GM12873 (cell line): ENCODE measurements at regions not wholly inside any gene's neighbourhood (a gene's known extent, or its start where the extent isn't known, plus 50 kb on each side); places are given as distances from the start of the nearest gene placed in this dataset.

Experiments used
- TF ChIP-seq, protein P1 (sequence below): IDR thresholded peaks from 2 replicates; pipeline ENCODE4 v1.5.1; 2012; ENCODE audit warnings: low read depth, mild to moderate bottlenecking, moderate library complexity, low read length, control low read depth; ENCODE audit not compliant: insufficient read depth; ENCODE audit errors: missing control alignments

GRCh38 chr17:71926746-71927398, 193.9 kb upstream of the SOX9 start:
- TF ChIP-seq, protein P1, sequence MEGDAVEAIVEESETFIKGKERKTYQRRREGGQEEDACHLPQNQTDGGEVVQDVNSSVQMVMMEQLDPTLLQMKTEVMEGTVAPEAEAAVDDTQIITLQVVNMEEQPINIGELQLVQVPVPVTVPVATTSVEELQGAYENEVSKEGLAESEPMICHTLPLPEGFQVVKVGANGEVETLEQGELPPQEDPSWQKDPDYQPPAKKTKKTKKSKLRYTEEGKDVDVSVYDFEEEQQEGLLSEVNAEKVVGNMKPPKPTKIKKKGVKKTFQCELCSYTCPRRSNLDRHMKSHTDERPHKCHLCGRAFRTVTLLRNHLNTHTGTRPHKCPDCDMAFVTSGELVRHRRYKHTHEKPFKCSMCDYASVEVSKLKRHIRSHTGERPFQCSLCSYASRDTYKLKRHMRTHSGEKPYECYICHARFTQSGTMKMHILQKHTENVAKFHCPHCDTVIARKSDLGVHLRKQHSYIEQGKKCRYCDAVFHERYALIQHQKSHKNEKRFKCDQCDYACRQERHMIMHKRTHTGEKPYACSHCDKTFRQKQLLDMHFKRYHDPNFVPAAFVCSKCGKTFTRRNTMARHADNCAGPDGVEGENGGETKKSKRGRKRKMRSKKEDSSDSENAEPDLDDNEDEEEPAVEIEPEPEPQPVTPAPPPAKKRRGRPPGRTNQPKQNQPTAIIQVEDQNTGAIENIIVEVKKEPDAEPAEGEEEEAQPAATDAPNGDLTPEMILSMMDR: no peak

GRCh38 chr17:71933306-71933705, 187.5 kb upstream of the SOX9 start:
- TF ChIP-seq, protein P1: no peak

GRCh38 chr17:71934520-71934919, 186.3 kb upstream of the SOX9 start:
- TF ChIP-seq, protein P1: no peak

DNA sequence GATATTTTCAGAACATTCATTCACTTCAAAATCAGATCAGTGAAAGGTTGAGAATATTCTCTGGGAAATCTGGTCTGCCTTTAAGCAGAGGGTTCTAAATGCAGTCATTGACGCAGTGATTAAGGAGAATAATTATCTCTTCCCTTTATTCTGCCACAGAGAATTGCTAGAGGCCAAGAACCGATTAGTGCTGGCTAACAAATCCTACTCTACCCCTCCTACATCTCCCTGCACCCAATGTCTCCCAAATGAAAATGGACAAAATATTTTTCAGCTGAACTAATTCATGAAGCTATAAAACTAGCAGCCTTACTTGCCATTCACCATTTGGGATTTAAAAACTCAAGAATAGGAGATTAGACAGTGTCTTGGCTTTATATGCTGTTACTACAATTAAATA, 185.5 kb upstream of the SOX9 start:
- TF ChIP-seq, protein P1: no peak

DNA sequence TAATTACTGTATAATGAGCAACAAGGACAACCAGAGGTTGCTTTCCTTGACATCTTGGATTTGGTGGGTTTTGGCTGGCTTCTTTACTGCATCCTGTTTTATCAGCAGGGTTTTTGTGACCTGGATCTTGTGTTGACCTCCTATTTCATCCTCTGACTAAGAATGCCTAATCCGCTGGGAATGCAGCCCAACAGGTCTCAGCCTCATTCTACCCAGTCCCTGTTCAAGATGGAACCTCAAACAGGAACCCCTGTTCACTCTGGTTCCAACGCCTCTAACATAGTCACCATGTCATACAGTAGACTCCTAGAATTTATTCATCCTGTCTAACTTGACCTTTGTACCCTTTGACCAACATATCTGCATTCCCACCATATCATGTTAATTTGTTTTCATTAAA, 183.8 kb upstream of the SOX9 start:
- TF ChIP-seq, protein P1: no peak

GRCh38 chr17:71937914-71938313, 182.9 kb upstream of the SOX9 start:
- TF ChIP-seq, protein P1: no peak

DNA sequence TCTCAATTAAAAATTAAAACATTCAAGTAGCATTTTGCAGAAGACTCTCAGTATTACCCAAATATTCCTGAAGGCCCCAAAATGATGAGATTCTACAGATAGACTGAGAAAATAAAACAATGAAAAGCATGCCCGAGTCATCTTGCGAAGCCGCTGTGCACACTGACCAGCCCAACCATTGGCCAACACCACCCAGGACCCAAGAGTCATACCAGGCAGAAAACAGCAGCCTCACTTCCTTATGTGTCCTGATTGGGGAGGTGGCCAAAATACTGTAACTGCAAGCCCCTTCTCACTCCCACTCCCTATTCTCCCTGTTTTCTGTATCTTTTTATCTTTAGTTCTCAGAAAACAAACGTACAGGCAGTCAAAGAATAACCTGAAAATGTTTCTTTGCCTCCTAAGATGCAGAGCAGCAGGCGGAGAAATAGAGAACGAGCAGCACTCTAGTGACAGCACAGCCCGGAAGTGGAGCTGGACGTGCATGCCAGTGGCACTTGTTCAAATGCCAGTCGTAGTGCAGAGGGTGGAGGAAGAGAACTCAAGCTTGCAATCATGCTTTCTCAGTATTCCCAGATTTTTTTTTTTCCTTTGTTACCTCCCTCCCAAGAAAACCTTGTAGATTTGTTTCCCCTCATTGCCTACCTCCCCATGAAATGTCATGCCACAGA, 182.3 kb upstream of the SOX9 start:
- TF ChIP-seq, protein P1: no peak
